ENCODE measurements at regions not wholly inside any gene's neighbourhood (a gene's known extent, or its start where the extent isn't known, plus 50 kb on each side); places are given as distances from the start of the nearest gene placed in this dataset.

DNA sequence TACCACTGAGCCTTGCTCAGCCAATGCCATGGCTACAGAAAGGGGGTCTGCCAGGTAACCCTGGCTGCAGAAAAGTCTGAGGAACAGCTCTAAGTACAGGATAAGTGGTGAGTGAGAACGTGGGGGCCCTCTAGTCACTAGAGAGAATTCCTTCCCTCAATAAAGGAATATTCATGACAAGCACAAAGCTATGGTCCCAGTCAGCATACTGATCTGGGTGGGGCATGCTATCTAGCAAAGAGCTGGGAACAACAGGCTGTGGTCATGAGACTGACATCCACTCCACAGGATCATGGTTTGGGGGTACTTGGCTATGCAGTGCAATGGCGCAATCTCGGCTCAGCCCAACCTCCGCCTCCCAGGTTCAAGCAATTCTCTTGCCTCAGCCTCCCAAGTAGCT is 140.4 kb downstream of the MTHFS start (continued):
- no peak for TF ChIP-seq IRF3 (IDR thresholded peaks at IDR 0.05; ENCODE audit: low read depth, low read length)

- Histone ChIP-seq H3K4me3 (ENCODE audit: low read depth in 2 of 2, low read length in 1 of 2) (no peak overlapping the region), H3K79me2 (ENCODE audit: insufficient read depth) (no peaks in the 10 kb centered on the region), H3F3A (replicated peaks; ENCODE audit: insufficient read depth) (no peaks in the 10 kb centered on the region), H3K9me2 (no peaks in the 10 kb centered on the region), H3K4me1 (ENCODE audit: control insufficient read depth in 1 of 2, insufficient read depth in 2 of 2, low read depth in 1 of 2, low read length in 1 of 2) (no peaks in the 10 kb centered on the region), H3K27me3 (ENCODE audit: insufficient read depth) (no peaks in the 10 kb centered on the region), H2AFZ (ENCODE audit: low read depth) (no peak overlapping the region), H4K20me1 (ENCODE audit: insufficient read depth) (no peaks in the 10 kb centered on the region), H3K27ac (ENCODE audit: low read depth in 2 of 2, low read length in 1 of 2) (no peak overlapping the region), H3K4me2 (no peak overlapping the region), H3K9me3 (no peaks in the 10 kb centered on the region), H3K9ac (no peak overlapping the region), H3K36me3 (replicated peaks in 1 of 2; ENCODE audit: control insufficient read depth in 1 of 2, insufficient read depth in 2 of 2, low read length in 1 of 2) (no peaks in the 10 kb centered on the region)
- ChIA-PET POLR2A (no interaction called here), CTCF (interaction anchor here (1.0 kb wide), 1 partner anchor 384 kb away, joined by 3 read pairs; no protein-coding TSS in a partner anchor)
- 16% methylated on average over 4 of the region's 4 CpGs for WGBS (ENCODE audit: low lambda C conversion rate)
- TF ChIP-seq PBX3 (IDR thresholded peaks at IDR 0.05) (no peak), SIN3A (IDR thresholded peaks at IDR 0.05; ENCODE audit: borderline replicate concordance, low read depth, low read length) (no peak), TCF12 (IDR thresholded peaks at IDR 0.05) (no peak), ELF1 (IDR thresholded peaks at IDR 0.05) (no peak), USF1 (IDR thresholded peaks at IDR 0.05; ENCODE audit: borderline replicate concordance, low read depth) (no peak), CHD2 (IDR thresholded peaks at IDR 0.05; ENCODE audit: low read length, partially characterized antibody) (no peak), TEAD4 (IDR thresholded peaks at IDR 0.05; ENCODE audit: borderline replicate concordance, insufficient read depth) (no peak), NRF1 (IDR thresholded peaks at IDR 0.05; ENCODE audit: low read depth, low read length) (no peak), MEF2A (IDR thresholded peaks at IDR 0.05; ENCODE audit: borderline replicate concordance, low read depth) (no peak), IRF3 (IDR thresholded peaks at IDR 0.05; ENCODE audit: low read depth, low read length) (no peak), TAF1 (IDR thresholded peaks at IDR 0.05; ENCODE audit: borderline replicate concordance, low read depth, low read length) (no peak), EP300 (IDR thresholded peaks at IDR 0.05; ENCODE audit: borderline replicate concordance in 1 of 2, low read depth in 1 of 2, low read length in 1 of 2) (no peak), FOXJ3 (CRISPR knock-in tag; IDR thresholded peaks at IDR 0.05) (no peak), MXI1 (IDR thresholded peaks at IDR 0.05; ENCODE audit: low read depth, low read length) (no peak), RAD21 (IDR thresholded peaks at IDR 0.05; ENCODE audit: low read length) (no peak)
- TF ChIP-seq, protein P1, sequence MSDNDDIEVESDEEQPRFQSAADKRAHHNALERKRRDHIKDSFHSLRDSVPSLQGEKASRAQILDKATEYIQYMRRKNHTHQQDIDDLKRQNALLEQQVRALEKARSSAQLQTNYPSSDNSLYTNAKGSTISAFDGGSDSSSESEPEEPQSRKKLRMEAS (IDR thresholded peaks at IDR 0.05; ENCODE audit: low read depth), result no peak
- TF ChIP-seq, protein P2, sequence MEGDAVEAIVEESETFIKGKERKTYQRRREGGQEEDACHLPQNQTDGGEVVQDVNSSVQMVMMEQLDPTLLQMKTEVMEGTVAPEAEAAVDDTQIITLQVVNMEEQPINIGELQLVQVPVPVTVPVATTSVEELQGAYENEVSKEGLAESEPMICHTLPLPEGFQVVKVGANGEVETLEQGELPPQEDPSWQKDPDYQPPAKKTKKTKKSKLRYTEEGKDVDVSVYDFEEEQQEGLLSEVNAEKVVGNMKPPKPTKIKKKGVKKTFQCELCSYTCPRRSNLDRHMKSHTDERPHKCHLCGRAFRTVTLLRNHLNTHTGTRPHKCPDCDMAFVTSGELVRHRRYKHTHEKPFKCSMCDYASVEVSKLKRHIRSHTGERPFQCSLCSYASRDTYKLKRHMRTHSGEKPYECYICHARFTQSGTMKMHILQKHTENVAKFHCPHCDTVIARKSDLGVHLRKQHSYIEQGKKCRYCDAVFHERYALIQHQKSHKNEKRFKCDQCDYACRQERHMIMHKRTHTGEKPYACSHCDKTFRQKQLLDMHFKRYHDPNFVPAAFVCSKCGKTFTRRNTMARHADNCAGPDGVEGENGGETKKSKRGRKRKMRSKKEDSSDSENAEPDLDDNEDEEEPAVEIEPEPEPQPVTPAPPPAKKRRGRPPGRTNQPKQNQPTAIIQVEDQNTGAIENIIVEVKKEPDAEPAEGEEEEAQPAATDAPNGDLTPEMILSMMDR (IDR thresholded peaks at IDR 0.05), result no peak
- no peak for DNase-seq
Observed at GRCh38 chr15:79765081-79765480, 131.7 kb downstream of the MTHFS start.
